WTC11 (cell line): ENCODE measurements at regions not wholly inside any gene's neighbourhood (a gene's known extent, or its start where the extent isn't known, plus 50 kb on each side); places are given as distances from the start of the nearest gene placed in this dataset.

Source experiments
- ESRRA ChIP-seq: sonication (generic); formaldehyde crosslinking; IDR thresholded peaks from 2 replicates; pipeline ENCODE4 v1.8.1; 2022; ENCODE audit warnings: mild to moderate bottlenecking, missing genetic modification reagents, borderline replicate concordance
- KAT7 ChIP-seq: sonication (generic); formaldehyde crosslinking; IDR thresholded peaks from 2 replicates; pipeline ENCODE4 v1.8.1; 2023; ENCODE audit warnings: missing genetic modification reagents, mild to moderate bottlenecking, borderline replicate concordance
- NFYB ChIP-seq: sonication (generic); formaldehyde crosslinking; conservative IDR thresholded peaks from 2 replicates; pipeline ENCODE4 v1.8.0; 2022; ENCODE audit warnings: low read depth, missing genetic modification reagents
- NR3C1 ChIP-seq: sonication (generic); formaldehyde crosslinking; conservative IDR thresholded peaks from 2 replicates; pipeline ENCODE4 v1.8.1; 2023; ENCODE audit warnings: low read depth, mild to moderate bottlenecking, missing genetic modification reagents
- RORB ChIP-seq: fragments of 250-450 bp; sonication (Bioruptor Pico); IDR thresholded peaks from 2 replicates; pipeline ENCODE4 v1.9.0; 2021; ENCODE audit warnings: mild to moderate bottlenecking
- SMAD3 ChIP-seq: sonication (generic); formaldehyde crosslinking; IDR thresholded peaks from 2 replicates; pipeline ENCODE4 v1.8.0; 2022; ENCODE audit warnings: missing genetic modification reagents, mild to moderate bottlenecking, borderline replicate concordance
- TCF7 ChIP-seq: sonication (generic); formaldehyde crosslinking; IDR thresholded peaks from 2 replicates; pipeline ENCODE4 v1.8.0; 2022; ENCODE audit warnings: mild to moderate bottlenecking, low read depth, missing genetic modification reagents, moderate library complexity
- ZNF219 ChIP-seq: sonication (generic); formaldehyde crosslinking; IDR thresholded peaks from 2 replicates; pipeline ENCODE4 v1.8.0; 2023; ENCODE audit warnings: missing genetic modification reagents, mild to moderate bottlenecking, borderline replicate concordance
- ZNF416 ChIP-seq: fragments of 250-450 bp; sonication (Bioruptor Pico); IDR thresholded peaks from 2 replicates; pipeline ENCODE4 v1.9.0; 2021; ENCODE audit warnings: mild to moderate bottlenecking, inconsistent platforms
- ZNF425 ChIP-seq: fragments of 250-450 bp; sonication (Bioruptor Pico); conservative IDR thresholded peaks from 2 replicates; pipeline ENCODE4 v1.9.0; 2021; ENCODE audit warnings: mild to moderate bottlenecking
- TF ChIP-seq, protein P1 (sequence below): sonication (generic); formaldehyde crosslinking; IDR thresholded peaks from 2 replicates; pipeline ENCODE4 v1.8.1; 2023; ENCODE audit warnings: mild to moderate bottlenecking, missing genetic modification reagents, borderline replicate concordance
- TF ChIP-seq, protein P2 (sequence below): sonication (generic); formaldehyde crosslinking; conservative IDR thresholded peaks from 2 replicates; pipeline ENCODE4 v1.8.1; 2023; ENCODE audit warnings: mild to moderate bottlenecking, low read depth, missing genetic modification reagents, moderate library complexity
- TF ChIP-seq, protein P3 (sequence below): sonication (generic); formaldehyde crosslinking; IDR thresholded peaks from 2 replicates; pipeline ENCODE4 v1.8.1; 2023; ENCODE audit warnings: mild to moderate bottlenecking, missing genetic modification reagents, moderate library complexity
- TF ChIP-seq, protein P4 (sequence below): fragments of 200-600 bp; IDR thresholded peaks from 2 replicates; pipeline ENCODE4 v1.8.0; 2022; ENCODE audit warnings: antibody characterized with exemption

- TF ChIP-seq, protein P1, sequence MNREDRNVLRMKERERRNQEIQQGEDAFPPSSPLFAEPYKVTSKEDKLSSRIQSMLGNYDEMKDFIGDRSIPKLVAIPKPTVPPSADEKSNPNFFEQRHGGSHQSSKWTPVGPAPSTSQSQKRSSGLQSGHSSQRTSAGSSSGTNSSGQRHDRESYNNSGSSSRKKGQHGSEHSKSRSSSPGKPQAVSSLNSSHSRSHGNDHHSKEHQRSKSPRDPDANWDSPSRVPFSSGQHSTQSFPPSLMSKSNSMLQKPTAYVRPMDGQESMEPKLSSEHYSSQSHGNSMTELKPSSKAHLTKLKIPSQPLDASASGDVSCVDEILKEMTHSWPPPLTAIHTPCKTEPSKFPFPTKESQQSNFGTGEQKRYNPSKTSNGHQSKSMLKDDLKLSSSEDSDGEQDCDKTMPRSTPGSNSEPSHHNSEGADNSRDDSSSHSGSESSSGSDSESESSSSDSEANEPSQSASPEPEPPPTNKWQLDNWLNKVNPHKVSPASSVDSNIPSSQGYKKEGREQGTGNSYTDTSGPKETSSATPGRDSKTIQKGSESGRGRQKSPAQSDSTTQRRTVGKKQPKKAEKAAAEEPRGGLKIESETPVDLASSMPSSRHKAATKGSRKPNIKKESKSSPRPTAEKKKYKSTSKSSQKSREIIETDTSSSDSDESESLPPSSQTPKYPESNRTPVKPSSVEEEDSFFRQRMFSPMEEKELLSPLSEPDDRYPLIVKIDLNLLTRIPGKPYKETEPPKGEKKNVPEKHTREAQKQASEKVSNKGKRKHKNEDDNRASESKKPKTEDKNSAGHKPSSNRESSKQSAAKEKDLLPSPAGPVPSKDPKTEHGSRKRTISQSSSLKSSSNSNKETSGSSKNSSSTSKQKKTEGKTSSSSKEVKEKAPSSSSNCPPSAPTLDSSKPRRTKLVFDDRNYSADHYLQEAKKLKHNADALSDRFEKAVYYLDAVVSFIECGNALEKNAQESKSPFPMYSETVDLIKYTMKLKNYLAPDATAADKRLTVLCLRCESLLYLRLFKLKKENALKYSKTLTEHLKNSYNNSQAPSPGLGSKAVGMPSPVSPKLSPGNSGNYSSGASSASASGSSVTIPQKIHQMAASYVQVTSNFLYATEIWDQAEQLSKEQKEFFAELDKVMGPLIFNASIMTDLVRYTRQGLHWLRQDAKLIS = no peak
- no peak for TF ChIP-seq KAT7 (CRISPR knock-in tag)
- TF ChIP-seq NFYB (CRISPR knock-in tag) = no peak
- TF ChIP-seq, protein P2, sequence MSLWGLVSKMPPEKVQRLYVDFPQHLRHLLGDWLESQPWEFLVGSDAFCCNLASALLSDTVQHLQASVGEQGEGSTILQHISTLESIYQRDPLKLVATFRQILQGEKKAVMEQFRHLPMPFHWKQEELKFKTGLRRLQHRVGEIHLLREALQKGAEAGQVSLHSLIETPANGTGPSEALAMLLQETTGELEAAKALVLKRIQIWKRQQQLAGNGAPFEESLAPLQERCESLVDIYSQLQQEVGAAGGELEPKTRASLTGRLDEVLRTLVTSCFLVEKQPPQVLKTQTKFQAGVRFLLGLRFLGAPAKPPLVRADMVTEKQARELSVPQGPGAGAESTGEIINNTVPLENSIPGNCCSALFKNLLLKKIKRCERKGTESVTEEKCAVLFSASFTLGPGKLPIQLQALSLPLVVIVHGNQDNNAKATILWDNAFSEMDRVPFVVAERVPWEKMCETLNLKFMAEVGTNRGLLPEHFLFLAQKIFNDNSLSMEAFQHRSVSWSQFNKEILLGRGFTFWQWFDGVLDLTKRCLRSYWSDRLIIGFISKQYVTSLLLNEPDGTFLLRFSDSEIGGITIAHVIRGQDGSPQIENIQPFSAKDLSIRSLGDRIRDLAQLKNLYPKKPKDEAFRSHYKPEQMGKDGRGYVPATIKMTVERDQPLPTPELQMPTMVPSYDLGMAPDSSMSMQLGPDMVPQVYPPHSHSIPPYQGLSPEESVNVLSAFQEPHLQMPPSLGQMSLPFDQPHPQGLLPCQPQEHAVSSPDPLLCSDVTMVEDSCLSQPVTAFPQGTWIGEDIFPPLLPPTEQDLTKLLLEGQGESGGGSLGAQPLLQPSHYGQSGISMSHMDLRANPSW (CRISPR knock-in tag) = no peak
- no peak for TF ChIP-seq ESRRA (CRISPR knock-in tag)
- TF ChIP-seq ZNF416 (CRISPR knock-in tag) = no peak
- no peak for TF ChIP-seq ZNF219 (CRISPR knock-in tag)
- TF ChIP-seq RORB (CRISPR knock-in tag) = no peak
- no peak for TF ChIP-seq SMAD3 (CRISPR knock-in tag)
- TF ChIP-seq, protein P3, sequence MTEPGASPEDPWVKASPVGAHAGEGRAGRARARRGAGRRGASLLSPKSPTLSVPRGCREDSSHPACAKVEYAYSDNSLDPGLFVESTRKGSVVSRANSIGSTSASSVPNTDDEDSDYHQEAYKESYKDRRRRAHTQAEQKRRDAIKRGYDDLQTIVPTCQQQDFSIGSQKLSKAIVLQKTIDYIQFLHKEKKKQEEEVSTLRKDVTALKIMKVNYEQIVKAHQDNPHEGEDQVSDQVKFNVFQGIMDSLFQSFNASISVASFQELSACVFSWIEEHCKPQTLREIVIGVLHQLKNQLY (CRISPR knock-in tag) = no peak
- TF ChIP-seq ZNF425 = no peak
- TF ChIP-seq, protein P4, sequence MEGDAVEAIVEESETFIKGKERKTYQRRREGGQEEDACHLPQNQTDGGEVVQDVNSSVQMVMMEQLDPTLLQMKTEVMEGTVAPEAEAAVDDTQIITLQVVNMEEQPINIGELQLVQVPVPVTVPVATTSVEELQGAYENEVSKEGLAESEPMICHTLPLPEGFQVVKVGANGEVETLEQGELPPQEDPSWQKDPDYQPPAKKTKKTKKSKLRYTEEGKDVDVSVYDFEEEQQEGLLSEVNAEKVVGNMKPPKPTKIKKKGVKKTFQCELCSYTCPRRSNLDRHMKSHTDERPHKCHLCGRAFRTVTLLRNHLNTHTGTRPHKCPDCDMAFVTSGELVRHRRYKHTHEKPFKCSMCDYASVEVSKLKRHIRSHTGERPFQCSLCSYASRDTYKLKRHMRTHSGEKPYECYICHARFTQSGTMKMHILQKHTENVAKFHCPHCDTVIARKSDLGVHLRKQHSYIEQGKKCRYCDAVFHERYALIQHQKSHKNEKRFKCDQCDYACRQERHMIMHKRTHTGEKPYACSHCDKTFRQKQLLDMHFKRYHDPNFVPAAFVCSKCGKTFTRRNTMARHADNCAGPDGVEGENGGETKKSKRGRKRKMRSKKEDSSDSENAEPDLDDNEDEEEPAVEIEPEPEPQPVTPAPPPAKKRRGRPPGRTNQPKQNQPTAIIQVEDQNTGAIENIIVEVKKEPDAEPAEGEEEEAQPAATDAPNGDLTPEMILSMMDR = no peak
- TF ChIP-seq NR3C1 = no peak
- TF ChIP-seq TCF7 (CRISPR knock-in tag) = no peak
Observed at GRCh38 chr13:26989957-26990713, 181.5 kb downstream of the USP12 start (continued).
